ENCODE measurements at regions not wholly inside any gene's neighbourhood (a gene's known extent, or its start where the extent isn't known, plus 50 kb on each side); places are given as distances from the start of the nearest gene placed in this dataset.

- TF ChIP-seq REST (IDR thresholded peaks at IDR 0.05; ENCODE audit: insufficient read depth in 1 of 2, low read depth in 2 of 2, low read length in 2 of 2) (no peak), TAF1 (IDR thresholded peaks at IDR 0.05; ENCODE audit: borderline replicate concordance, insufficient read depth, low read length) (no peak), FOXP2 (optimal IDR thresholded peaks at IDR 0.05; ENCODE audit: borderline replicate concordance, extremely low read depth, extremely low read length, insufficient read depth) (no peak), POLR2AphosphoS5 (IDR thresholded peaks at IDR 0.05; ENCODE audit: low read depth, low read length) (no peak), SIN3A (IDR thresholded peaks at IDR 0.05; ENCODE audit: borderline replicate concordance, insufficient read depth, low read length) (no peak)
Measured at GRCh38 chr2:121125350-121125749, 159.7 kb downstream of the TFCP2L1 start.

GRCh38 chr2:121128741-121129659, 156.0 kb downstream of the TFCP2L1 start:
- no peak for TF ChIP-seq FOXP2 (optimal IDR thresholded peaks at IDR 0.05; ENCODE audit: borderline replicate concordance, extremely low read depth, extremely low read length, insufficient read depth)
- TF ChIP-seq REST (IDR thresholded peaks at IDR 0.05; ENCODE audit: insufficient read depth in 1 of 2, low read depth in 2 of 2, low read length in 2 of 2) = no peak
- no peak for TF ChIP-seq POLR2AphosphoS5 (IDR thresholded peaks at IDR 0.05; ENCODE audit: low read depth, low read length)
- TF ChIP-seq SIN3A (IDR thresholded peaks at IDR 0.05; ENCODE audit: borderline replicate concordance, insufficient read depth, low read length) = no peak
- TF ChIP-seq TAF1 (IDR thresholded peaks at IDR 0.05; ENCODE audit: borderline replicate concordance, insufficient read depth, low read length) = no peak

GRCh38 chr2:121129692-121130091, 155.3 kb downstream of the TFCP2L1 start:
- no peak for TF ChIP-seq SIN3A (IDR thresholded peaks at IDR 0.05; ENCODE audit: borderline replicate concordance, insufficient read depth, low read length)
- TF ChIP-seq FOXP2 (optimal IDR thresholded peaks at IDR 0.05; ENCODE audit: borderline replicate concordance, extremely low read depth, extremely low read length, insufficient read depth) = no peak
- no peak for TF ChIP-seq TAF1 (IDR thresholded peaks at IDR 0.05; ENCODE audit: borderline replicate concordance, insufficient read depth, low read length)
- no peak for TF ChIP-seq POLR2AphosphoS5 (IDR thresholded peaks at IDR 0.05; ENCODE audit: low read depth, low read length)
- TF ChIP-seq REST (IDR thresholded peaks at IDR 0.05; ENCODE audit: insufficient read depth in 1 of 2, low read depth in 2 of 2, low read length in 2 of 2) = no peak

- TF ChIP-seq SIN3A (IDR thresholded peaks at IDR 0.05; ENCODE audit: borderline replicate concordance, insufficient read depth, low read length) = no peak
- TF ChIP-seq TAF1 (IDR thresholded peaks at IDR 0.05; ENCODE audit: borderline replicate concordance, insufficient read depth, low read length) = no peak
- no peak for TF ChIP-seq REST (IDR thresholded peaks at IDR 0.05; ENCODE audit: insufficient read depth in 1 of 2, low read depth in 2 of 2, low read length in 2 of 2)
Measured at GRCh38 chr2:121130301-121130850, 154.6 kb downstream of the TFCP2L1 start.
